Keratinocyte (primary cell): ENCODE measurements at regions not wholly inside any gene's neighbourhood (a gene's known extent, or its start where the extent isn't known, plus 50 kb on each side); places are given as distances from the start of the nearest gene placed in this dataset.

ENCODE experiments used
- EZH2 ChIP-seq: IDR thresholded peaks from one replicate; pipeline ENCODE4 v1.6.1; 2012; ENCODE audit warnings: inconsistent platforms, mild to moderate bottlenecking, low read length, moderate library complexity
- TF ChIP-seq, protein P1 (sequence below), 3 experiments: IDR thresholded peaks in 1 of 3; conservative IDR thresholded peaks in 1 of 3; optimal IDR thresholded peaks in 1 of 3; 2 replicates in 2 of 3; 3 replicates in 1 of 3; pipeline versions ENCODE3 to v1.5.1; 2011; ENCODE audit warnings: low read length in 3 of 3, mild to moderate bottlenecking in 3 of 3, moderate library complexity in 2 of 3, control low read depth in 1 of 3, inconsistent platforms in 1 of 3; ENCODE audit not compliant: insufficient read depth in 2 of 3; ENCODE audit errors: extremely low read depth in 1 of 3

DNA sequence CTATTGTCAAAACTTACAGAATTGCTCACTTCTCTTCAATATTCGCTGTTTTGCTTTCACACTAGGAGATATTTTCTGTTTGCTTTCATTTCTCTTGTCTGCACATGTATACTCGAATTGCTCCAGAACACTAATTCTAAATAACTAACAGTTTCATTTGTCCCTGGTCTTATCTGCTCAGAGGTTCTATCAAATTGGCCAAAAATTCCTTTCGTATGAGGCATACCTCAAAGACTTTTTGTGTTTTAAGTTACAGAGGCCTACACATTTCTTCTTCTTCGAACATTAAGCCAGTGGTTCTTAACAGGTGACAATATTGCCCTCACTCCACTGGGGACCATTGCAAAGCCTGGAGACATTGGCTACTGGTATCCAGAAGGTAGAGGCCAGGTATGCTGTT, 1314.6 kb downstream of the EFNB2 start:
- TF ChIP-seq, protein P1, sequence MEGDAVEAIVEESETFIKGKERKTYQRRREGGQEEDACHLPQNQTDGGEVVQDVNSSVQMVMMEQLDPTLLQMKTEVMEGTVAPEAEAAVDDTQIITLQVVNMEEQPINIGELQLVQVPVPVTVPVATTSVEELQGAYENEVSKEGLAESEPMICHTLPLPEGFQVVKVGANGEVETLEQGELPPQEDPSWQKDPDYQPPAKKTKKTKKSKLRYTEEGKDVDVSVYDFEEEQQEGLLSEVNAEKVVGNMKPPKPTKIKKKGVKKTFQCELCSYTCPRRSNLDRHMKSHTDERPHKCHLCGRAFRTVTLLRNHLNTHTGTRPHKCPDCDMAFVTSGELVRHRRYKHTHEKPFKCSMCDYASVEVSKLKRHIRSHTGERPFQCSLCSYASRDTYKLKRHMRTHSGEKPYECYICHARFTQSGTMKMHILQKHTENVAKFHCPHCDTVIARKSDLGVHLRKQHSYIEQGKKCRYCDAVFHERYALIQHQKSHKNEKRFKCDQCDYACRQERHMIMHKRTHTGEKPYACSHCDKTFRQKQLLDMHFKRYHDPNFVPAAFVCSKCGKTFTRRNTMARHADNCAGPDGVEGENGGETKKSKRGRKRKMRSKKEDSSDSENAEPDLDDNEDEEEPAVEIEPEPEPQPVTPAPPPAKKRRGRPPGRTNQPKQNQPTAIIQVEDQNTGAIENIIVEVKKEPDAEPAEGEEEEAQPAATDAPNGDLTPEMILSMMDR (optimal IDR thresholded peaks at IDR 0.05 in 1 of 3, IDR thresholded peaks at IDR 0.05 in 1 of 3, conservative IDR thresholded peaks at IDR 0.05 in 1 of 3; ENCODE audit: extremely low read depth in 1 of 3, insufficient read depth in 2 of 3, low read length in 3 of 3) = no peak
- TF ChIP-seq EZH2 = no peak
